ENCODE measurements at regions not wholly inside any gene's neighbourhood (a gene's known extent, or its start where the extent isn't known, plus 50 kb on each side); places are given as distances from the start of the nearest gene placed in this dataset.

DNA sequence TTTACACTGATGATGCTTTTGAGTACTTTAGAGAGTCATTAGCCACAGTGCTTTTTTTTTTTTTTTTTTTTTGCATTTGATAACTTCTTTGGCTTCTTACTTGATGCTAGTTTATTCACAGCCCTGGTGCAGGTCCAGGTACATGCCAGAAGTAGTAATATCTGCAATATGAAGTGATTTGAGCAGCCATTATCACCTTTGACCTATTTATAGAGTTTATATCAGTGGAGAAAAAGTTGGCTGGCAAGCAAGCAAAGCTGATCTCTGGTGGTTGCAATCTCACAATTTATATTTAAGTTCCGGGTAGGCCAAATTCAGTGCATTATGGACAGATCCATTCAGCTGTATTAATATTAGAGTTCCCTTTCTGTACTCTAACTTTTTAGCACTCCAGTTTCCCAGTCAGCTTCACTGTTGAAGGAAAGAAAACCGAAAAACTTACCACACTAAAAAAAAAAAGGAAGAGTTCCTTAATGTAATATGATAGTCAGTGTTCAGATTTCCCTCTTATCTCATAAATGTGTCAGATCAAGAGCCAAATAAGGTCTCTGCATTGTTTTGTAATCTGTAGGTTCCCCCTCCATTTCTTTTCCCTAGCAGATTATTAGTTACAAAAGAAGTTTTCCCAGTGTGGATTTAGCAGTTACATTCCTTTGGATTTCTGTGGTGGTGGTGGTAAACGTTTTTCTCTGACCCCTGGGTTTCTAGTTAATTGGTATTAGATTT is 78.6 kb downstream of the HAUS1 start:
- TF ChIP-seq, protein P1, sequence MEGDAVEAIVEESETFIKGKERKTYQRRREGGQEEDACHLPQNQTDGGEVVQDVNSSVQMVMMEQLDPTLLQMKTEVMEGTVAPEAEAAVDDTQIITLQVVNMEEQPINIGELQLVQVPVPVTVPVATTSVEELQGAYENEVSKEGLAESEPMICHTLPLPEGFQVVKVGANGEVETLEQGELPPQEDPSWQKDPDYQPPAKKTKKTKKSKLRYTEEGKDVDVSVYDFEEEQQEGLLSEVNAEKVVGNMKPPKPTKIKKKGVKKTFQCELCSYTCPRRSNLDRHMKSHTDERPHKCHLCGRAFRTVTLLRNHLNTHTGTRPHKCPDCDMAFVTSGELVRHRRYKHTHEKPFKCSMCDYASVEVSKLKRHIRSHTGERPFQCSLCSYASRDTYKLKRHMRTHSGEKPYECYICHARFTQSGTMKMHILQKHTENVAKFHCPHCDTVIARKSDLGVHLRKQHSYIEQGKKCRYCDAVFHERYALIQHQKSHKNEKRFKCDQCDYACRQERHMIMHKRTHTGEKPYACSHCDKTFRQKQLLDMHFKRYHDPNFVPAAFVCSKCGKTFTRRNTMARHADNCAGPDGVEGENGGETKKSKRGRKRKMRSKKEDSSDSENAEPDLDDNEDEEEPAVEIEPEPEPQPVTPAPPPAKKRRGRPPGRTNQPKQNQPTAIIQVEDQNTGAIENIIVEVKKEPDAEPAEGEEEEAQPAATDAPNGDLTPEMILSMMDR (IDR thresholded peaks at IDR 0.05), result no peak
- TF ChIP-seq POLR2A (IDR thresholded peaks at IDR 0.05), result no peak
- no peak for TF ChIP-seq EP300 (IDR thresholded peaks at IDR 0.05; ENCODE audit: low read depth)
- TF ChIP-seq POLR2AphosphoS5 (IDR thresholded peaks at IDR 0.05), result no peak
